ENCODE measurements at regions not wholly inside any gene's neighbourhood (a gene's known extent, or its start where the extent isn't known, plus 50 kb on each side); places are given as distances from the start of the nearest gene placed in this dataset.

- peaks cover 4% of the 10 kb centered on the region; the same call in 1 of the 2 replicates for H3K36me3 Mint-ChIP-seq (ENCODE audit: low read depth)
- peaks cover 16% of the 10 kb centered on the region for H3K9me3 Mint-ChIP-seq
- H3K4me1 Mint-ChIP-seq (ENCODE audit: low read depth): no peaks in the 10 kb centered on the region; the same call in 1 of the 2 replicates
- TF ChIP-seq, protein P1, sequence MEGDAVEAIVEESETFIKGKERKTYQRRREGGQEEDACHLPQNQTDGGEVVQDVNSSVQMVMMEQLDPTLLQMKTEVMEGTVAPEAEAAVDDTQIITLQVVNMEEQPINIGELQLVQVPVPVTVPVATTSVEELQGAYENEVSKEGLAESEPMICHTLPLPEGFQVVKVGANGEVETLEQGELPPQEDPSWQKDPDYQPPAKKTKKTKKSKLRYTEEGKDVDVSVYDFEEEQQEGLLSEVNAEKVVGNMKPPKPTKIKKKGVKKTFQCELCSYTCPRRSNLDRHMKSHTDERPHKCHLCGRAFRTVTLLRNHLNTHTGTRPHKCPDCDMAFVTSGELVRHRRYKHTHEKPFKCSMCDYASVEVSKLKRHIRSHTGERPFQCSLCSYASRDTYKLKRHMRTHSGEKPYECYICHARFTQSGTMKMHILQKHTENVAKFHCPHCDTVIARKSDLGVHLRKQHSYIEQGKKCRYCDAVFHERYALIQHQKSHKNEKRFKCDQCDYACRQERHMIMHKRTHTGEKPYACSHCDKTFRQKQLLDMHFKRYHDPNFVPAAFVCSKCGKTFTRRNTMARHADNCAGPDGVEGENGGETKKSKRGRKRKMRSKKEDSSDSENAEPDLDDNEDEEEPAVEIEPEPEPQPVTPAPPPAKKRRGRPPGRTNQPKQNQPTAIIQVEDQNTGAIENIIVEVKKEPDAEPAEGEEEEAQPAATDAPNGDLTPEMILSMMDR (IDR thresholded peaks at IDR 0.05): no peak
- H3K27ac Mint-ChIP-seq: no peak overlapping the region
- DNase-seq: no peak
- H3K4me3 Mint-ChIP-seq: no peak overlapping the region
- no peaks in the 10 kb centered on the region; the same call in 1 of the 2 replicates for H3K27me3 Mint-ChIP-seq (ENCODE audit: insufficient read depth)
Observed at GRCh38 chr6:67679566-67680296, 955.4 kb upstream of the ADGRB3 start.

- peaks cover 35% of the 10 kb centered on the region for H3K9me3 Mint-ChIP-seq
- TF ChIP-seq, protein P1 (IDR thresholded peaks at IDR 0.05): no peak
- no peaks in the 10 kb centered on the region; the same call in 1 of the 2 replicates for H3K27me3 Mint-ChIP-seq (ENCODE audit: insufficient read depth)
- no peak for DNase-seq
- H3K4me1 Mint-ChIP-seq (ENCODE audit: low read depth): no peaks in the 10 kb centered on the region; the same call in 1 of the 2 replicates
- H3K36me3 Mint-ChIP-seq (ENCODE audit: low read depth): peaks cover 8% of the 10 kb centered on the region; the same call in 1 of the 2 replicates
- no peak overlapping the region for H3K27ac Mint-ChIP-seq
- H3K4me3 Mint-ChIP-seq: peak overlapping the region; percentile 35; the same call in 1 of the 2 replicates
Observed at GRCh38 chr6:67676892-67677291, 958.2 kb upstream of the ADGRB3 start.

GRCh38 chr6:67667637-67668422, 967.3 kb upstream of the ADGRB3 start:
- Mint-ChIP-seq H3K9me3 (peaks cover 25% of the 10 kb centered on the region), H3K27me3 (ENCODE audit: insufficient read depth) (no peaks in the 10 kb centered on the region), H3K27ac (no peak overlapping the region), H3K36me3 (ENCODE audit: low read depth) (no peaks in the 10 kb centered on the region), H3K4me1 (ENCODE audit: low read depth) (no peaks in the 10 kb centered on the region), H3K4me3 (no peak overlapping the region)
- DNase-seq: no peak
- TF ChIP-seq, protein P1 (IDR thresholded peaks at IDR 0.05): no peak

- H3K4me1 Mint-ChIP-seq (ENCODE audit: low read depth): no peaks in the 10 kb centered on the region
- peaks cover 23% of the 10 kb centered on the region for H3K9me3 Mint-ChIP-seq
- DNase-seq: no peak
- TF ChIP-seq, protein P1 (IDR thresholded peaks at IDR 0.05): no peak
- H3K27ac Mint-ChIP-seq: no peak overlapping the region
- no peak overlapping the region for H3K4me3 Mint-ChIP-seq
- no peaks in the 10 kb centered on the region for H3K27me3 Mint-ChIP-seq (ENCODE audit: insufficient read depth)
- no peaks in the 10 kb centered on the region for H3K36me3 Mint-ChIP-seq (ENCODE audit: low read depth)
Observed at GRCh38 chr6:67666177-67666964, 968.7 kb upstream of the ADGRB3 start.

DNA sequence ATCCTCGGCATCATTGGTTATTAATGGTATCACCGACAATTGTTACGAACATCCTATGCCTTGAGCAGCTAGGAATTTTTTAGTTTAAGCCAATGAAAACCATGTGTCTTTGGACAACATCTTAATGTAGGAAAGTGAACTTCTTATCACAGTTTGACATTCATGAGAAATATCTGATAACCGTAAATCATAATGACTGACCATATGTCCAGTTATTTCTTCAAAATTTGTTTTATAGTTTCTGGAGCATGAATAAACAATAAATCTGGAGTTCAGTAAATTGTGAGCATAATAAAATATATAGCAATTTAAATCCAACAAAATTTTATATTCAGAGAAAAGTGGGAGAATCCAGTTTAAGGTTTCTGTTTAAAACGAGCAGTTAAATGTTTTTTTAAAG, 970.1 kb upstream of the ADGRB3 start:
- no peaks in the 10 kb centered on the region for H3K36me3 Mint-ChIP-seq (ENCODE audit: low read depth)
- H3K4me3 Mint-ChIP-seq: no peak overlapping the region
- peaks cover 27% of the 10 kb centered on the region for H3K9me3 Mint-ChIP-seq
- no peaks in the 10 kb centered on the region for H3K4me1 Mint-ChIP-seq (ENCODE audit: low read depth)
- TF ChIP-seq, protein P1 (IDR thresholded peaks at IDR 0.05): no peak
- H3K27ac Mint-ChIP-seq: no peak overlapping the region
- H3K27me3 Mint-ChIP-seq (ENCODE audit: insufficient read depth): no peaks in the 10 kb centered on the region
- no peak for DNase-seq
